Dendritic cell treated with granulocyte-macrophage colony-stimulating factor and Interleukin-4, amounts not matched to agents 40 ng/mL and 50 ng/mL, for 4 days (primary cell): ENCODE measurements at regions not wholly inside any gene's neighbourhood (a gene's known extent, or its start where the extent isn't known, plus 50 kb on each side); places are given as distances from the start of the nearest gene placed in this dataset.

Experiments used
- H3K27ac Mint-ChIP-seq: one replicate; pipeline ENCODE4 v1.8.0; 2022; ENCODE audit warnings: mild to moderate bottlenecking, mixed read lengths
- H3K27me3 Mint-ChIP-seq: one replicate; pipeline ENCODE4 v1.8.0; 2022; ENCODE audit warnings: mild to moderate bottlenecking, mixed read lengths
- H3K36me3 Mint-ChIP-seq: one replicate; pipeline ENCODE4 v1.8.0; 2022; ENCODE audit warnings: low read depth, mixed read lengths
- H3K4me1 Mint-ChIP-seq: one replicate; pipeline ENCODE4 v1.8.0; 2022; ENCODE audit warnings: low read depth, mixed read lengths
- H3K4me3 Mint-ChIP-seq: one replicate; pipeline ENCODE4 v1.8.0; 2022; ENCODE audit warnings: mild to moderate bottlenecking, moderate library complexity, mixed read lengths
- H3K9me3 Mint-ChIP-seq: one replicate; pipeline ENCODE4 v1.8.0; 2022; ENCODE audit warnings: mixed read lengths
- intact Hi-C: fragments of 100-400 bp; cut with micrococcal nuclease; formaldehyde crosslinking; loops from one replicate; pipeline ENCODE4 v1.15.0; 2022

GRCh38 chr17:79423811-79424465 lies 186.9 kb downstream of the RBFOX3 start:
- intact Hi-C loops = no loop called here
- Mint-ChIP-seq H3K4me3 (no peak overlapping the region), H3K4me1 (no peaks in the 10 kb centered on the region), H3K27me3 (peaks cover 1% of the 10 kb centered on the region), H3K27ac (no peak overlapping the region), H3K36me3 (no peaks in the 10 kb centered on the region), H3K9me3 (no peaks in the 10 kb centered on the region)

DNA sequence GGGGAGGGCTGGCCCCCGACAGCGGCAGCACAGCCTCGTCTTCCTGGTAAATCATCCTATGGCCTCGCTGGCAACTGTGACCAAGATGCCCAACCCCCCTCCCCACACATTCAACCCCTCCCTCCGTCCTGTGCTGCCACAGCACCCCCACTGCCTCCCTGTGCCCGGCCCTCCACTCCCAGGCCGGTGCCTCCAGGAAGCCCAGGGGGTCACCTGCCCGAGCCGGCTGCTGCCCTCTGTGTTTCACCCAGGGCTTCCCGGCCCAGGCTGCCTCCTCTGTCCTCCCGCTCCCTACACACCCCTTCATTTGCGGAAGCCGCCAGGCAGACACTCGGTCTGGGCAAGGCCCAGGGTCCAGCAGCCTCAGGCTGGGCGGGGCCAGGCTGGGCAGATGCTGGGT lies 188.6 kb downstream of the RBFOX3 start:
- no peak overlapping the region for H3K4me3 Mint-ChIP-seq
- no peaks in the 10 kb centered on the region for H3K9me3 Mint-ChIP-seq
- no peaks in the 10 kb centered on the region for H3K36me3 Mint-ChIP-seq
- H3K4me1 Mint-ChIP-seq = no peaks in the 10 kb centered on the region
- peaks cover 1% of the 10 kb centered on the region for H3K27me3 Mint-ChIP-seq
- intact Hi-C loops = no loop called here
- no peak overlapping the region for H3K27ac Mint-ChIP-seq

GRCh38 chr17:79420318-79421243 lies 190.3 kb downstream of the RBFOX3 start:
- H3K4me1 Mint-ChIP-seq = no peaks in the 10 kb centered on the region
- H3K27me3 Mint-ChIP-seq = peaks cover 6% of the 10 kb centered on the region
- H3K27ac Mint-ChIP-seq = no peak overlapping the region
- no peaks in the 10 kb centered on the region for H3K9me3 Mint-ChIP-seq
- intact Hi-C loops = no loop called here
- no peak overlapping the region for H3K4me3 Mint-ChIP-seq
- no peaks in the 10 kb centered on the region for H3K36me3 Mint-ChIP-seq

- H3K27me3 Mint-ChIP-seq = peaks cover 7% of the 10 kb centered on the region
- intact Hi-C loops = no loop called here
- H3K36me3 Mint-ChIP-seq = no peaks in the 10 kb centered on the region
- H3K4me1 Mint-ChIP-seq = no peaks in the 10 kb centered on the region
- H3K9me3 Mint-ChIP-seq = no peaks in the 10 kb centered on the region
- H3K27ac Mint-ChIP-seq = no peak overlapping the region
- H3K4me3 Mint-ChIP-seq = no peak overlapping the region
These were observed 193.3 kb downstream of the RBFOX3 start for GRCh38 chr17:79417476-79417988.

DNA sequence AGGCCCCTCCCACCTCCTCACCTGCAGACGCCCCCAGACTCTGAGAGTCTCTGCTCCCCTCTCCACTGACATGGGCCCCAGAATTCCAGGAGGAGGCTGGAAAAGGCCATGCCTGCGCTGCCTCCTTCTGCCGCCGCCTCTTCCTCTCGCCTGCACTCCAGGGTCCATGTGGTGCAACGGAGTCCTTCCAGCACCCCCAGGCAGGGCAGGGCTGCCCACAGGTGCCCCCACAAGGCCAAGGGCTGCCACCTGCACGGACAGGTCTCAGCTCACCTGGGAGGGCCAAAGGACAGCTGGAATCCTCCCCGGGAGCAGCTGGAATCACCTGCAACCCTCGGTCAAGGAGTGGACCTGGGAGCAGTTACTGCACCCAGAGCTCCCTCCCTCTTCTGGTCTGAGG lies 194.9 kb downstream of the RBFOX3 start:
- no peaks in the 10 kb centered on the region for H3K9me3 Mint-ChIP-seq
- peaks cover 9% of the 10 kb centered on the region for H3K27me3 Mint-ChIP-seq
- no peak overlapping the region for H3K27ac Mint-ChIP-seq
- intact Hi-C loops = no loop called here
- H3K4me3 Mint-ChIP-seq = no peak overlapping the region
- no peaks in the 10 kb centered on the region for H3K36me3 Mint-ChIP-seq
- H3K4me1 Mint-ChIP-seq = no peaks in the 10 kb centered on the region

DNA sequence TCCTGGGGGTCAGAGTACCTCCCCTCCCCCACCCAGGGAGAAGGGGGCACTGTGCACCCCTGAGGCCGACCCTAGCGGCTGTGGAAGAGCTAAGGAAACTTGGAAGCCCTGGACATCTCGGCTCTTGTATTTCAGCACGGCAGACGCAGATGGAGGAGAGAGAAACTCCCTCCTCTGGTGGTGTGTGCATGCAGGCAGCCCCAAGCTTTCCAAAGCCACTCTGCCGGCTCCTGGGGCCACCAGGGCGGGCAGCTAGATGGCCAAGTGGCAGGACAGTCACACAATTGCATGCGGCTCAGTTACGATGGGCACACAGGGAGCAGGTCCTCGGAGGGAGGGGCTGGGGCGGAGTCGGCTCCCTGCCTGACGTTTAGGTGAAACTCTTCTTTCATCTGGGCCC lies 195.5 kb downstream of the RBFOX3 start:
- H3K9me3 Mint-ChIP-seq = no peaks in the 10 kb centered on the region
- intact Hi-C loops = no loop called here
- no peaks in the 10 kb centered on the region for H3K4me1 Mint-ChIP-seq
- H3K27ac Mint-ChIP-seq = no peak overlapping the region
- no peak overlapping the region for H3K4me3 Mint-ChIP-seq
- H3K27me3 Mint-ChIP-seq = peaks cover 9% of the 10 kb centered on the region
- H3K36me3 Mint-ChIP-seq = no peaks in the 10 kb centered on the region

- Mint-ChIP-seq H3K9me3 (no peaks in the 10 kb centered on the region), H3K36me3 (no peaks in the 10 kb centered on the region), H3K4me1 (no peaks in the 10 kb centered on the region), H3K27ac (no peak overlapping the region), H3K4me3 (no peak overlapping the region), H3K27me3 (peaks cover 14% of the 10 kb centered on the region)
- intact Hi-C loops = no loop called here
These were observed 196.0 kb downstream of the RBFOX3 start for GRCh38 chr17:79414793-79415211.

DNA sequence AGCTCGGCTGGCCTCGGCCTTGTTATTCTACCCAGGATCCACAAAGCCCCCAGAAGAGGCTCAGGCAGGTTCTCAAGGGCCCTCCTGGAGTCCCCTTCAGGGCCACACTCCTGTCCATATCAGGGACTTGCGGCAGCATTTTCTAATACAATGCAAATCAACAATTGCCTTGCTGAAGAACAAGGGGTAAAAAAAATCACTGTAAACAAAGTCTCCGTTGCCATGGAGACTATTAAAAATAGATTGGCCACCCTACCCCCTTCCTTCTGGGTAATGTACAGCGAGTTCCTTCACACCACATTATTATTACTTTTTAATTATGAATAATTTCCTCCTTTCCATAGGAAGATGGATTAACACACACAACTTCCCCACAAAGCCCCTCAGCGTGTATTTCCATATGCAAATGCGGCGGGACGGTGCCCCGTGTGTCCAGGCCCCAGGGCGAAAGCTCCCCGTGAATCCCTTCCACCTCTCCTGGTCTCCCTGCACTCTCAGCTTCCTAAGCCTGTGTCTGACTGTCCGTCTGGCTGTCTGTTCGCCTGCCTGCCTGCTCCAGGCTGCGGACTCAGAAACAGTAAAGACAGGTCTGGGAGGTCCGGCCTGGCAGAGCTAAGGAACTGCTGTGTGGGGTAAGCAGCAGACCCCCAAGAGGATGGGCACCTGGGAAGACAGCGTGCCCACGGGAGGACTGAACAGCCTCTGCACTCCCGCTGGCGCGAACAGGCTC lies 196.6 kb downstream of the RBFOX3 start:
- Mint-ChIP-seq H3K9me3 (no peaks in the 10 kb centered on the region), H3K4me3 (no peak overlapping the region), H3K27me3 (peaks cover 15% of the 10 kb centered on the region), H3K4me1 (no peaks in the 10 kb centered on the region), H3K27ac (no peak overlapping the region), H3K36me3 (no peaks in the 10 kb centered on the region)
- intact Hi-C loops = no loop called here

- peaks cover 17% of the 10 kb centered on the region for H3K27me3 Mint-ChIP-seq
- no peaks in the 10 kb centered on the region for H3K4me1 Mint-ChIP-seq
- H3K9me3 Mint-ChIP-seq = no peaks in the 10 kb centered on the region
- H3K27ac Mint-ChIP-seq = no peak overlapping the region
- no peak overlapping the region for H3K4me3 Mint-ChIP-seq
- intact Hi-C loops = no loop called here
- no peaks in the 10 kb centered on the region for H3K36me3 Mint-ChIP-seq
These were observed 197.2 kb downstream of the RBFOX3 start for GRCh38 chr17:79413611-79414010.

GRCh38 chr17:79412886-79413390 lies 197.9 kb downstream of the RBFOX3 start:
- intact Hi-C loops = no loop called here
- Mint-ChIP-seq H3K9me3 (no peaks in the 10 kb centered on the region), H3K4me1 (no peaks in the 10 kb centered on the region), H3K36me3 (no peaks in the 10 kb centered on the region), H3K27me3 (peaks cover 23% of the 10 kb centered on the region), H3K4me3 (no peak overlapping the region), H3K27ac (no peak overlapping the region)

GRCh38 chr17:79412110-79412509 lies 198.7 kb downstream of the RBFOX3 start:
- Mint-ChIP-seq H3K4me3 (no peak overlapping the region), H3K9me3 (no peaks in the 10 kb centered on the region), H3K27ac (no peak overlapping the region), H3K4me1 (no peaks in the 10 kb centered on the region), H3K36me3 (no peaks in the 10 kb centered on the region), H3K27me3 (peaks cover 31% of the 10 kb centered on the region)
- intact Hi-C loops = no loop called here

- H3K9me3 Mint-ChIP-seq = no peaks in the 10 kb centered on the region
- peaks cover 38% of the 10 kb centered on the region for H3K27me3 Mint-ChIP-seq
- intact Hi-C loops = no loop called here
- H3K4me3 Mint-ChIP-seq = no peak overlapping the region
- H3K27ac Mint-ChIP-seq = no peak overlapping the region
- no peaks in the 10 kb centered on the region for H3K36me3 Mint-ChIP-seq
- no peaks in the 10 kb centered on the region for H3K4me1 Mint-ChIP-seq
These were observed 199.4 kb downstream of the RBFOX3 start for GRCh38 chr17:79411419-79411818.

- Mint-ChIP-seq H3K4me1 (no peaks in the 10 kb centered on the region), H3K9me3 (no peaks in the 10 kb centered on the region), H3K27ac (no peak overlapping the region), H3K27me3 (peaks cover 41% of the 10 kb centered on the region), H3K36me3 (no peaks in the 10 kb centered on the region), H3K4me3 (no peak overlapping the region)
- intact Hi-C loops = no loop called here
These were observed 200.2 kb downstream of the RBFOX3 start for GRCh38 chr17:79410681-79411080.

DNA sequence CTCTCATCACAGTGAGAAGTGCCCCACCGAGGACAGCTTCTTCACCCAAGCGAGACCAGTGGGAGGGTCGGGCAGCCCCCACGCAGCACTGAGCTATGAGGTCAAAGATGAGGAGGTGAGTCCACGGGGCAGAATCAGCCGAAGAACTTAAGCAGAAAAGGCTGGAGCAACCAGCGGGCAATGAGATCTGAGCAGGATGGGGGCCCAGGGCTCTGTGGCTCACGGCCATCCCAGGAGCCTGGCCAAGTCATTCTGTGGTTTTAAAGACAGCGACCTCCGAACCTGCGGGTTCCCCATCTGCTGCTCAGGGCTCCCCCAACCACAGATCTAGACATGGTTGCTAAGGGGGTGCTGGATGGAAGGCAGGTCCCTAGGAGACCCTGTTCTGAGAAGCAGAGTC lies 202.6 kb downstream of the RBFOX3 start:
- H3K27me3 Mint-ChIP-seq = peaks cover 50% of the 10 kb centered on the region
- H3K36me3 Mint-ChIP-seq = no peaks in the 10 kb centered on the region
- H3K9me3 Mint-ChIP-seq = no peaks in the 10 kb centered on the region
- H3K27ac Mint-ChIP-seq = no peak overlapping the region
- intact Hi-C loops = no loop called here
- no peaks in the 10 kb centered on the region for H3K4me1 Mint-ChIP-seq
- no peak overlapping the region for H3K4me3 Mint-ChIP-seq
